Liver (tissue), 8 donors: ENCODE measurements at regions not wholly inside any gene's neighbourhood (a gene's known extent, or its start where the extent isn't known, plus 50 kb on each side); places are given as distances from the start of the nearest gene placed in this dataset.

Source experiments
- DNase-seq: peaks from one replicate; pipeline ENCODE4 v3.0.0-alpha.2; 2017; ENCODE audit warnings: low spot score
- H3K27ac ChIP-seq, 2 donors: one replicate each; pipeline ENCODE4 v1.7.0; 2013; ENCODE audit warnings: inconsistent platforms in 2 of 2, low read length in 2 of 2, control low read depth in 1 of 2, low read depth in 1 of 2, mild to moderate bottlenecking in 1 of 2
- H3K27me3 ChIP-seq, 4 donors: one replicate each; pipeline versions ENCODE4 v1.6.1 to v1.7.0; 2013; ENCODE audit warnings: low read length in 3 of 4, inconsistent platforms in 1 of 4, mild to moderate bottlenecking in 1 of 4, moderate library complexity in 1 of 4; ENCODE audit not compliant: control insufficient read depth in 4 of 4, insufficient read depth in 4 of 4
- H3K36me3 ChIP-seq, 4 donors: one replicate each; pipeline versions ENCODE4 v1.6.1 to v1.7.0; 2013; ENCODE audit warnings: low read length in 3 of 4, mild to moderate bottlenecking in 3 of 4, low read depth in 1 of 4, moderate library complexity in 1 of 4; ENCODE audit not compliant: control insufficient read depth in 4 of 4, insufficient read depth in 3 of 4
- H3K4me1 ChIP-seq, 4 donors: one replicate each; pipeline versions ENCODE4 v1.6.1 to v1.7.0; 2013; ENCODE audit warnings: low read length in 3 of 4, mild to moderate bottlenecking in 3 of 4, moderate library complexity in 1 of 4; ENCODE audit not compliant: control insufficient read depth in 4 of 4, insufficient read depth in 4 of 4
- H3K4me3 ChIP-seq, 3 donors: one replicate each; pipeline versions ENCODE4 v1.6.1 to v1.7.0; 2013; ENCODE audit warnings: low read length in 3 of 3, control low read depth in 1 of 3, low read depth in 1 of 3, mild to moderate bottlenecking in 1 of 3
- H3K9ac ChIP-seq, 2 donors: one replicate each; pipeline ENCODE4 v1.7.0; 2013; ENCODE audit warnings: low read length in 2 of 2, mild to moderate bottlenecking in 2 of 2, moderate library complexity in 2 of 2, control low read depth in 1 of 2, low read depth in 1 of 2
- H3K9me3 ChIP-seq, 4 donors: one replicate each; pipeline versions ENCODE4 v1.6.1 to v1.7.0; 2013; ENCODE audit warnings: low read length in 3 of 4; ENCODE audit not compliant: control insufficient read depth in 4 of 4
- FOXA2 ChIP-seq: IDR thresholded peaks from 2 replicates; pipeline ENCODE4 v1.6.1; 2016; ENCODE audit warnings: antibody characterized with exemption
- GABPA ChIP-seq, 2 donors: IDR thresholded peaks in 1 of 2; conservative IDR thresholded peaks in 1 of 2; 2 replicates each; pipeline ENCODE4 v1.6.1; 2016; ENCODE audit warnings: antibody characterized with exemption in 2 of 2, mild to moderate bottlenecking in 1 of 2, moderate library complexity in 1 of 2
- HNF4G ChIP-seq: IDR thresholded peaks from 2 replicates; pipeline ENCODE4 v1.6.1; 2016; ENCODE audit warnings: antibody characterized with exemption
- JUND ChIP-seq, 2 donors: IDR thresholded peaks; 2 replicates each; pipeline ENCODE4 v1.6.1; 2016; ENCODE audit warnings: antibody characterized with exemption in 2 of 2
- SP1 ChIP-seq: IDR thresholded peaks from 2 replicates; pipeline ENCODE4 v1.6.1; 2018; ENCODE audit warnings: antibody characterized with exemption, mild to moderate bottlenecking
- TAF1 ChIP-seq: conservative IDR thresholded peaks from 2 replicates; pipeline ENCODE4 v1.6.1; 2016; ENCODE audit warnings: antibody characterized with exemption, mild to moderate bottlenecking
- YY1 ChIP-seq: IDR thresholded peaks from 2 replicates; pipeline ENCODE4 v1.6.1; 2016; ENCODE audit warnings: antibody characterized with exemption, mild to moderate bottlenecking
- WGBS: extraction: QIAGEN DNeasy Blood & Tissue Kit; methylation state at CpG from one replicate; pipeline ENCODE4 v1.1.7; 2013; 5-methylcytosine and 5-hydroxymethylcytosine counted together
- TF ChIP-seq, protein P1 (sequence below): IDR thresholded peaks from 2 replicates; pipeline ENCODE4 v1.6.1; 2016; ENCODE audit warnings: antibody characterized with exemption, mild to moderate bottlenecking
- TF ChIP-seq, protein P2 (sequence below): fragments of 150-350 bp; IDR thresholded peaks from 2 replicates; pipeline ENCODE4 v1.5.1; 2017; ENCODE audit warnings: improper control_type of control experiment, low read depth, low read length; ENCODE audit not compliant: missing input control
- TF ChIP-seq, protein P3 (sequence below): IDR thresholded peaks from 2 replicates; pipeline ENCODE4 v1.6.1; 2016; ENCODE audit warnings: antibody characterized with exemption
- donor health status: healthy.
- donor health status: healthy.
- donor health status: healthy.
- donor health status: healthy.
- donor health status: healthy.

DNA sequence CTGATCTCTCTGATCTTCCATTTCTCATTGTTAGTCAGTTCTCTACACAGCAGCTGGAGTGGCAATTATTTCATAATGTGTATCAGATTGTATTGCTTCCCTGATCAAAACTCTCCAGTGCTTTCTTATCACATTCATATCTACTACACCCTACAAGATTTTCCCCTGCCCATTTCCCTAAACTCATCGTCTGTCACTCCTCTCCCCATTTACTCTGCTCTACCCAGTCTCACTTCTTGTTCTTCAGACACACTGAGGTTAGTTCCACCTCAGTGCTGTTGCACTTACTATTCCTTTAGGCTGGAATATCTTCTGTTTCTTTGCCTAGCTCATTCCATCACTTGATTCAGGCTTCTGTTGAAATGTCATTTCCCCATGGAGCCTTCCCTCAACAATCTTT, 197.1 kb downstream of the SATB1 start:
- no peaks in the 10 kb centered on the region for H3K27me3 ChIP-seq
- H3K36me3 ChIP-seq: no peaks in the 10 kb centered on the region
- H3K4me3 ChIP-seq: no peak overlapping the region
- 58% methylated on average over 1 of the region's 1 CpG for WGBS
- no peaks in the 10 kb centered on the region for H3K4me1 ChIP-seq
- no peak for DNase-seq
- H3K9me3 ChIP-seq: no peaks in the 10 kb centered on the region
- H3K27ac ChIP-seq: no peak overlapping the region
- H3K9ac ChIP-seq: no peak overlapping the region
- TF ChIP-seq, protein P1, sequence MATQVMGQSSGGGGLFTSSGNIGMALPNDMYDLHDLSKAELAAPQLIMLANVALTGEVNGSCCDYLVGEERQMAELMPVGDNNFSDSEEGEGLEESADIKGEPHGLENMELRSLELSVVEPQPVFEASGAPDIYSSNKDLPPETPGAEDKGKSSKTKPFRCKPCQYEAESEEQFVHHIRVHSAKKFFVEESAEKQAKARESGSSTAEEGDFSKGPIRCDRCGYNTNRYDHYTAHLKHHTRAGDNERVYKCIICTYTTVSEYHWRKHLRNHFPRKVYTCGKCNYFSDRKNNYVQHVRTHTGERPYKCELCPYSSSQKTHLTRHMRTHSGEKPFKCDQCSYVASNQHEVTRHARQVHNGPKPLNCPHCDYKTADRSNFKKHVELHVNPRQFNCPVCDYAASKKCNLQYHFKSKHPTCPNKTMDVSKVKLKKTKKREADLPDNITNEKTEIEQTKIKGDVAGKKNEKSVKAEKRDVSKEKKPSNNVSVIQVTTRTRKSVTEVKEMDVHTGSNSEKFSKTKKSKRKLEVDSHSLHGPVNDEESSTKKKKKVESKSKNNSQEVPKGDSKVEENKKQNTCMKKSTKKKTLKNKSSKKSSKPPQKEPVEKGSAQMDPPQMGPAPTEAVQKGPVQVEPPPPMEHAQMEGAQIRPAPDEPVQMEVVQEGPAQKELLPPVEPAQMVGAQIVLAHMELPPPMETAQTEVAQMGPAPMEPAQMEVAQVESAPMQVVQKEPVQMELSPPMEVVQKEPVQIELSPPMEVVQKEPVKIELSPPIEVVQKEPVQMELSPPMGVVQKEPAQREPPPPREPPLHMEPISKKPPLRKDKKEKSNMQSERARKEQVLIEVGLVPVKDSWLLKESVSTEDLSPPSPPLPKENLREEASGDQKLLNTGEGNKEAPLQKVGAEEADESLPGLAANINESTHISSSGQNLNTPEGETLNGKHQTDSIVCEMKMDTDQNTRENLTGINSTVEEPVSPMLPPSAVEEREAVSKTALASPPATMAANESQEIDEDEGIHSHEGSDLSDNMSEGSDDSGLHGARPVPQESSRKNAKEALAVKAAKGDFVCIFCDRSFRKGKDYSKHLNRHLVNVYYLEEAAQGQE: no peak
- TF ChIP-seq JUND (IDR thresholded peaks at IDR 0.05) (no peak), YY1 (no peak), FOXA2 (no peak)

DNA sequence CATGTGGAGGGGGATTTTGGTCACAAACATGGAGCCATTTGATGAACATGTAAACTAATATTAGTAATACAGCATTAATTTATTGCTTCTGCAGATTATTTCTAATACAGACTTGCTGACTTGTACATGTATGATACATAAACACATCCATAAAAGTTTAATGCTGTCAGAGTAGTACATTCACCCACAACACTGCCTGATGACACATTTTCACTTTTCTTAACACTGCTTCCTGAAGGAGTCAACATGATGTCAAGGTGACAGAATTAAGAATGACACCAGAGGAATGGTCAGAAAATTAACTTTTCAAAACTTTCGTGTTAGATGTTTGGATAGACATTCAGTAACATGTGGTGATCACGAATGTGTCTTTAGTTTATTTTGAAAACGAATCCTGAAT, 199.4 kb downstream of the SATB1 start:
- WGBS: 69% methylated on average over 3 of the region's 3 CpGs
- H3K9ac ChIP-seq: no peak overlapping the region
- no peaks in the 10 kb centered on the region for H3K36me3 ChIP-seq
- H3K9me3 ChIP-seq: no peaks in the 10 kb centered on the region
- DNase-seq: no peak
- TF ChIP-seq FOXA2: no peak
- TF ChIP-seq, protein P2, sequence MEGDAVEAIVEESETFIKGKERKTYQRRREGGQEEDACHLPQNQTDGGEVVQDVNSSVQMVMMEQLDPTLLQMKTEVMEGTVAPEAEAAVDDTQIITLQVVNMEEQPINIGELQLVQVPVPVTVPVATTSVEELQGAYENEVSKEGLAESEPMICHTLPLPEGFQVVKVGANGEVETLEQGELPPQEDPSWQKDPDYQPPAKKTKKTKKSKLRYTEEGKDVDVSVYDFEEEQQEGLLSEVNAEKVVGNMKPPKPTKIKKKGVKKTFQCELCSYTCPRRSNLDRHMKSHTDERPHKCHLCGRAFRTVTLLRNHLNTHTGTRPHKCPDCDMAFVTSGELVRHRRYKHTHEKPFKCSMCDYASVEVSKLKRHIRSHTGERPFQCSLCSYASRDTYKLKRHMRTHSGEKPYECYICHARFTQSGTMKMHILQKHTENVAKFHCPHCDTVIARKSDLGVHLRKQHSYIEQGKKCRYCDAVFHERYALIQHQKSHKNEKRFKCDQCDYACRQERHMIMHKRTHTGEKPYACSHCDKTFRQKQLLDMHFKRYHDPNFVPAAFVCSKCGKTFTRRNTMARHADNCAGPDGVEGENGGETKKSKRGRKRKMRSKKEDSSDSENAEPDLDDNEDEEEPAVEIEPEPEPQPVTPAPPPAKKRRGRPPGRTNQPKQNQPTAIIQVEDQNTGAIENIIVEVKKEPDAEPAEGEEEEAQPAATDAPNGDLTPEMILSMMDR: no peak
- TF ChIP-seq GABPA (IDR thresholded peaks at IDR 0.05 in 1 of 2, conservative IDR thresholded peaks at IDR 0.05 in 1 of 2): no peak
- TF ChIP-seq, protein P3, sequence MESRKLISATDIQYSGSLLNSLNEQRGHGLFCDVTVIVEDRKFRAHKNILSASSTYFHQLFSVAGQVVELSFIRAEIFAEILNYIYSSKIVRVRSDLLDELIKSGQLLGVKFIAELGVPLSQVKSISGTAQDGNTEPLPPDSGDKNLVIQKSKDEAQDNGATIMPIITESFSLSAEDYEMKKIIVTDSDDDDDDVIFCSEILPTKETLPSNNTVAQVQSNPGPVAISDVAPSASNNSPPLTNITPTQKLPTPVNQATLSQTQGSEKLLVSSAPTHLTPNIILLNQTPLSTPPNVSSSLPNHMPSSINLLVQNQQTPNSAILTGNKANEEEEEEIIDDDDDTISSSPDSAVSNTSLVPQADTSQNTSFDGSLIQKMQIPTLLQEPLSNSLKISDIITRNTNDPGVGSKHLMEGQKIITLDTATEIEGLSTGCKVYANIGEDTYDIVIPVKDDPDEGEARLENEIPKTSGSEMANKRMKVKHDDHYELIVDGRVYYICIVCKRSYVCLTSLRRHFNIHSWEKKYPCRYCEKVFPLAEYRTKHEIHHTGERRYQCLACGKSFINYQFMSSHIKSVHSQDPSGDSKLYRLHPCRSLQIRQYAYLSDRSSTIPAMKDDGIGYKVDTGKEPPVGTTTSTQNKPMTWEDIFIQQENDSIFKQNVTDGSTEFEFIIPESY: no peak
- TF ChIP-seq, protein P1: no peak
- no peak for TF ChIP-seq SP1
- TF ChIP-seq HNF4G: no peak
- TF ChIP-seq TAF1: no peak
- no peak overlapping the region for H3K27ac ChIP-seq
- H3K4me1 ChIP-seq: no peaks in the 10 kb centered on the region
- no peak overlapping the region for H3K4me3 ChIP-seq
- peaks cover 0 to 3% (median 0%) of the 10 kb centered on the region in 4 donors for H3K27me3 ChIP-seq
